HCT116 (cell line): ENCODE measurements at regions not wholly inside any gene's neighbourhood (a gene's known extent, or its start where the extent isn't known, plus 50 kb on each side); places are given as distances from the start of the nearest gene placed in this dataset.

Experiments used
- CEBPB ChIP-seq: IDR thresholded peaks from 2 replicates; pipeline ENCODE4 v1.6.1; 2012; ENCODE audit warnings: low read depth
- EZH2phosphoT487 ChIP-seq: fragments of 200-600 bp; IDR thresholded peaks from 2 replicates; pipeline ENCODE4 v1.6.1; 2018; ENCODE audit warnings: antibody characterized with exemption, borderline replicate concordance
- POLR2A ChIP-seq: IDR thresholded peaks from 2 replicates; pipeline ENCODE4 v1.7.0; 2011; ENCODE audit warnings: borderline replicate concordance; ENCODE audit not compliant: insufficient read depth, insufficient read length; ENCODE audit errors: extremely low read depth
- POLR2AphosphoS5 ChIP-seq: IDR thresholded peaks from 2 replicates; pipeline ENCODE4 v1.6.1; 2011; ENCODE audit warnings: mild to moderate bottlenecking, low read depth, low read length, moderate library complexity
- RAD21 ChIP-seq: IDR thresholded peaks from 2 replicates; pipeline ENCODE4 v1.6.1; 2012; ENCODE audit warnings: low read depth, mild to moderate bottlenecking
- YY1 ChIP-seq: IDR thresholded peaks from 2 replicates; pipeline ENCODE4 v1.6.1; 2011; ENCODE audit warnings: low read length, low read depth, moderate library complexity, mild to moderate bottlenecking; ENCODE audit not compliant: insufficient replicate concordance; ENCODE audit errors: extremely low read depth
- ZFX ChIP-seq: fragments of 450-650 bp; IDR thresholded peaks from 2 replicates; pipeline ENCODE4 v1.6.1; 2017
- TF ChIP-seq, protein P1 (sequence below), 3 experiments: fragments of 200-600 bp in 1 of 3; sonication (generic) in 1 of 3; IDR thresholded peaks in 2 of 3; conservative IDR thresholded peaks in 1 of 3; 2 replicates each; pipeline ENCODE4 v1.5.1; 2012 to 2017; ENCODE audit warnings: low read depth in 2 of 3, low read length in 2 of 3, antibody characterized with exemption in 1 of 3, borderline replicate concordance in 1 of 3, control low read depth in 1 of 3, mild to moderate bottlenecking in 1 of 3, mixed read lengths in 1 of 3, mixed run types in 1 of 3, moderate library complexity in 1 of 3; ENCODE audit not compliant: insufficient read depth in 1 of 3
- TF ChIP-seq, protein P2 (sequence below): IDR thresholded peaks from 2 replicates; pipeline ENCODE4 v1.6.1; 2012
- TF ChIP-seq, protein P3 (sequence below): IDR thresholded peaks from 2 replicates; pipeline ENCODE4 v1.6.1; 2011; ENCODE audit warnings: mild to moderate bottlenecking, low read length, moderate library complexity; ENCODE audit not compliant: insufficient replicate concordance; ENCODE audit errors: extremely low read depth

DNA sequence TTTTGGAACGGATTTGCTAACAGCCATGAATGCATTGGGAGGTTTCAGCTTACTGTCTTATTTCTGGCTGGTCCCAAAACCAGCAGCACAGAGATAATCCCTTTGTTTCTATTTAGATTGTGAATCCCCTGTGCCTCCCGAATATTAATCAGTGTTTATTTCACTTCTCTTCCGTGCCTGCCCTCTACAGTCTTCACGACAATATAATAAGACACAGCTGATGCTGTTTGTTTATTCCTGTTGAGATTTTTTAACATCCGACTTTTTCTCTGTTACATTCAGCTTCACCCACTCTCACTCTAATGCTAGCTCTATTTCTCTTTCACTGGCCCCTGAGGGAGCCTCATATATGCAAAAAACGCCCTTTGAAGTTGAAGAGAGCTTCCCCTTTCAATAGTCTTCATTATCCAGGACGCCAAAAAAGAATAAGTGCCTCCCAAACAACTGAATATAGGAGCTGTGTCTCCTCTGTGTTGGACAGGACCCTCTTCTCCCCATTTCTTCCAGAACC lies 995.3 kb downstream of the ROBO2 start:
- TF ChIP-seq, protein P1, sequence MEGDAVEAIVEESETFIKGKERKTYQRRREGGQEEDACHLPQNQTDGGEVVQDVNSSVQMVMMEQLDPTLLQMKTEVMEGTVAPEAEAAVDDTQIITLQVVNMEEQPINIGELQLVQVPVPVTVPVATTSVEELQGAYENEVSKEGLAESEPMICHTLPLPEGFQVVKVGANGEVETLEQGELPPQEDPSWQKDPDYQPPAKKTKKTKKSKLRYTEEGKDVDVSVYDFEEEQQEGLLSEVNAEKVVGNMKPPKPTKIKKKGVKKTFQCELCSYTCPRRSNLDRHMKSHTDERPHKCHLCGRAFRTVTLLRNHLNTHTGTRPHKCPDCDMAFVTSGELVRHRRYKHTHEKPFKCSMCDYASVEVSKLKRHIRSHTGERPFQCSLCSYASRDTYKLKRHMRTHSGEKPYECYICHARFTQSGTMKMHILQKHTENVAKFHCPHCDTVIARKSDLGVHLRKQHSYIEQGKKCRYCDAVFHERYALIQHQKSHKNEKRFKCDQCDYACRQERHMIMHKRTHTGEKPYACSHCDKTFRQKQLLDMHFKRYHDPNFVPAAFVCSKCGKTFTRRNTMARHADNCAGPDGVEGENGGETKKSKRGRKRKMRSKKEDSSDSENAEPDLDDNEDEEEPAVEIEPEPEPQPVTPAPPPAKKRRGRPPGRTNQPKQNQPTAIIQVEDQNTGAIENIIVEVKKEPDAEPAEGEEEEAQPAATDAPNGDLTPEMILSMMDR (IDR thresholded peaks at IDR 0.05 in 2 of 3, conservative IDR thresholded peaks at IDR 0.05 in 1 of 3; ENCODE audit: borderline replicate concordance in 1 of 3, insufficient read depth in 1 of 3, low read depth in 2 of 3, low read length in 2 of 3), result no peak
- TF ChIP-seq CEBPB (no peak), ZFX (no peak), YY1 (no peak), EZH2phosphoT487 (no peak), RAD21 (no peak), POLR2A (no peak), POLR2AphosphoS5 (no peak)
- TF ChIP-seq, protein P2, sequence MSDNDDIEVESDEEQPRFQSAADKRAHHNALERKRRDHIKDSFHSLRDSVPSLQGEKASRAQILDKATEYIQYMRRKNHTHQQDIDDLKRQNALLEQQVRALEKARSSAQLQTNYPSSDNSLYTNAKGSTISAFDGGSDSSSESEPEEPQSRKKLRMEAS, result no peak
- TF ChIP-seq, protein P3, sequence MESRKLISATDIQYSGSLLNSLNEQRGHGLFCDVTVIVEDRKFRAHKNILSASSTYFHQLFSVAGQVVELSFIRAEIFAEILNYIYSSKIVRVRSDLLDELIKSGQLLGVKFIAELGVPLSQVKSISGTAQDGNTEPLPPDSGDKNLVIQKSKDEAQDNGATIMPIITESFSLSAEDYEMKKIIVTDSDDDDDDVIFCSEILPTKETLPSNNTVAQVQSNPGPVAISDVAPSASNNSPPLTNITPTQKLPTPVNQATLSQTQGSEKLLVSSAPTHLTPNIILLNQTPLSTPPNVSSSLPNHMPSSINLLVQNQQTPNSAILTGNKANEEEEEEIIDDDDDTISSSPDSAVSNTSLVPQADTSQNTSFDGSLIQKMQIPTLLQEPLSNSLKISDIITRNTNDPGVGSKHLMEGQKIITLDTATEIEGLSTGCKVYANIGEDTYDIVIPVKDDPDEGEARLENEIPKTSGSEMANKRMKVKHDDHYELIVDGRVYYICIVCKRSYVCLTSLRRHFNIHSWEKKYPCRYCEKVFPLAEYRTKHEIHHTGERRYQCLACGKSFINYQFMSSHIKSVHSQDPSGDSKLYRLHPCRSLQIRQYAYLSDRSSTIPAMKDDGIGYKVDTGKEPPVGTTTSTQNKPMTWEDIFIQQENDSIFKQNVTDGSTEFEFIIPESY, result no peak
